AG09309 (cell line): ENCODE measurements at regions not wholly inside any gene's neighbourhood (a gene's known extent, or its start where the extent isn't known, plus 50 kb on each side); places are given as distances from the start of the nearest gene placed in this dataset.

ENCODE experiments used
- DNase-seq: peaks from one replicate; pipeline ENCODE4 v3.0.0-alpha.2; 2010; ENCODE audit warnings: low read depth
- H3K4me3 ChIP-seq: 2 replicates; pipeline ENCODE4 v1.5.1; 2011; ENCODE audit warnings: mild to moderate bottlenecking, low read depth, low read length, moderate library complexity; ENCODE audit not compliant: control insufficient read depth
- TF ChIP-seq, protein P1 (sequence below): IDR thresholded peaks from 2 replicates; pipeline ENCODE4 v1.5.1; 2011; ENCODE audit warnings: mild to moderate bottlenecking, low read depth, low read length, inconsistent platforms; ENCODE audit not compliant: insufficient read depth, control insufficient read depth; ENCODE audit errors: missing control alignments

GRCh38 chr13:58655086-58655485, 1023.5 kb downstream of the PCDH17 start:
- no peak overlapping the region for H3K4me3 ChIP-seq
- TF ChIP-seq, protein P1, sequence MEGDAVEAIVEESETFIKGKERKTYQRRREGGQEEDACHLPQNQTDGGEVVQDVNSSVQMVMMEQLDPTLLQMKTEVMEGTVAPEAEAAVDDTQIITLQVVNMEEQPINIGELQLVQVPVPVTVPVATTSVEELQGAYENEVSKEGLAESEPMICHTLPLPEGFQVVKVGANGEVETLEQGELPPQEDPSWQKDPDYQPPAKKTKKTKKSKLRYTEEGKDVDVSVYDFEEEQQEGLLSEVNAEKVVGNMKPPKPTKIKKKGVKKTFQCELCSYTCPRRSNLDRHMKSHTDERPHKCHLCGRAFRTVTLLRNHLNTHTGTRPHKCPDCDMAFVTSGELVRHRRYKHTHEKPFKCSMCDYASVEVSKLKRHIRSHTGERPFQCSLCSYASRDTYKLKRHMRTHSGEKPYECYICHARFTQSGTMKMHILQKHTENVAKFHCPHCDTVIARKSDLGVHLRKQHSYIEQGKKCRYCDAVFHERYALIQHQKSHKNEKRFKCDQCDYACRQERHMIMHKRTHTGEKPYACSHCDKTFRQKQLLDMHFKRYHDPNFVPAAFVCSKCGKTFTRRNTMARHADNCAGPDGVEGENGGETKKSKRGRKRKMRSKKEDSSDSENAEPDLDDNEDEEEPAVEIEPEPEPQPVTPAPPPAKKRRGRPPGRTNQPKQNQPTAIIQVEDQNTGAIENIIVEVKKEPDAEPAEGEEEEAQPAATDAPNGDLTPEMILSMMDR: no peak
- no peak for DNase-seq

- no peak for DNase-seq
- H3K4me3 ChIP-seq: no peak overlapping the region
- TF ChIP-seq, protein P1: no peak
Observed at GRCh38 chr13:58660826-58661225, 1029.3 kb downstream of the PCDH17 start.

GRCh38 chr13:58666331-58666730, 1034.8 kb downstream of the PCDH17 start:
- no peak overlapping the region for H3K4me3 ChIP-seq
- TF ChIP-seq, protein P1: no peak
- DNase-seq: no peak

GRCh38 chr13:58667096-58667495, 1035.6 kb downstream of the PCDH17 start:
- H3K4me3 ChIP-seq: no peak overlapping the region
- no peak for DNase-seq
- TF ChIP-seq, protein P1: no peak

DNA sequence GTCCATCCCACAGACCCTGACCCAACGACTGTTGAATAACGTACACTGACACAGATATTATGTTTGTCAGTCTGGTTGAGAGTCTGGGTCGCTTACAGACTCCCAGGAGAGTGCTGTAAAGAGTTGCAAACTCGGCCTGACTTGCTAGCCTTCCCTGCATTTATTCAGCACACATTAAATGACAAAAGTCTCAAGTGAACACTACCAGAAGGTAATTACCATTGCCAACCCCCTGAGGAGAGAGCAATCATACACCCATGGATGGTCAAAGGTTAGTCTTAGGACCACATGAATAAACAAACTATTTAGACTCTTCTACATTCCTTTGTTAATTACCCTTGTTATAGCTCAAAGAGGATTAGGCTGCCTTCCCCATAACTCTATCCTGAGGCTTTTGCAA, 1048.6 kb downstream of the PCDH17 start:
- DNase-seq: no peak
- TF ChIP-seq, protein P1: no peak
- no peak overlapping the region for H3K4me3 ChIP-seq

DNA sequence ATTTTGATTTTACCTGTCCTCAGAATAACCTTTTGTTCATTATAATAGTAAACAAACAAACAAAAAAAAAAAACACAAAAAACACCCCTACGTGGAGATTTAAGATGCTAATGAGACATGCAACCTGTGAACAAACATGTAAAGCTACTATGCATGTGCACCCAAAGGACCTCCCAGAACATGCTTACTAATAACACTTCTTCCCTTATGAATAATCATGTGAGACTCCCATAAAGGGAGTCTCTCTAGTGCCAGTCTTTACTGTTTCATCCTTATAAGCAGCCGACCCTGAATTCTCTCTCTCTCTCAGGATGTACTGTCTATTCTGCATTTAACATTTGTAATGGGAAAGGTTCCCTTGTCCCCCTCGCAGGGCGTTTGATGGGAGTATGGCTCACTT, 1051.1 kb downstream of the PCDH17 start:
- DNase-seq: no peak
- TF ChIP-seq, protein P1: no peak
- no peak overlapping the region for H3K4me3 ChIP-seq

GRCh38 chr13:58687148-58687547, 1055.6 kb downstream of the PCDH17 start:
- TF ChIP-seq, protein P1: no peak
- DNase-seq: no peak
- no peak overlapping the region for H3K4me3 ChIP-seq
